ENCODE measurements at regions not wholly inside any gene's neighbourhood (a gene's known extent, or its start where the extent isn't known, plus 50 kb on each side); places are given as distances from the start of the nearest gene placed in this dataset.
"Not testable (repeated sequence)": the region's sequence is repeated elsewhere in the genome, so short reads cannot be mapped to it uniquely, and the experiment has no call there.

- Mint-ChIP-seq H3K27me3 (peaks cover 7 to 11% of the 10 kb centered on the region in 2 donors), H3K36me3 (no peaks in the 10 kb centered on the region), H3K27ac (no peak overlapping the region), H3K4me3 (no peak overlapping the region), H3K4me1 (ENCODE audit: low read depth in 2 of 2) (no peaks in the 10 kb centered on the region), H3K9me3 (no peaks in the 10 kb centered on the region)
- ATAC-seq (no peak), DNase-seq (ENCODE audit: low spot score) (no peak)
Measured at GRCh38 chr3:8286086-8286485, 215.5 kb upstream of the LMCD1 start.

- H3K9me3 Mint-ChIP-seq, result no peaks in the 10 kb centered on the region
- DNase-seq (ENCODE audit: low spot score), result no peak
- H3K36me3 Mint-ChIP-seq, result no peaks in the 10 kb centered on the region
- peaks cover 12 to 16% of the 10 kb centered on the region in 2 donors for H3K27me3 Mint-ChIP-seq
- H3K4me3 Mint-ChIP-seq, result no peak overlapping the region
- no peak overlapping the region for H3K27ac Mint-ChIP-seq
- no peak for ATAC-seq
- H3K4me1 Mint-ChIP-seq (ENCODE audit: low read depth in 2 of 2), result no peaks in the 10 kb centered on the region
Measured at GRCh38 chr3:8286749-8287148, 214.9 kb upstream of the LMCD1 start.

GRCh38 chr3:8290611-8291010 lies 211.0 kb upstream of the LMCD1 start:
- no peak overlapping the region for H3K4me3 Mint-ChIP-seq
- H3K36me3 Mint-ChIP-seq, result no peaks in the 10 kb centered on the region
- ATAC-seq (no peak), DNase-seq (ENCODE audit: low spot score) (no peak)
- H3K27ac Mint-ChIP-seq, result no peak overlapping the region
- no peaks in the 10 kb centered on the region for H3K9me3 Mint-ChIP-seq
- H3K27me3 Mint-ChIP-seq, result peaks cover 15 to 17% of the 10 kb centered on the region in 2 donors
- H3K4me1 Mint-ChIP-seq (ENCODE audit: low read depth in 2 of 2), result no peaks in the 10 kb centered on the region

- Mint-ChIP-seq H3K27me3 (peaks cover 17 to 18% of the 10 kb centered on the region in 2 donors), H3K4me3 (no peak overlapping the region), H3K27ac (no peak overlapping the region), H3K4me1 (ENCODE audit: low read depth in 2 of 2) (peaks cover 0 to under 1% of the 10 kb centered on the region in 2 donors), H3K36me3 (no peaks in the 10 kb centered on the region), H3K9me3 (no peaks in the 10 kb centered on the region)
- ATAC-seq (no peak), DNase-seq (ENCODE audit: low spot score) (no peak)
Measured at GRCh38 chr3:8296461-8296860, 205.2 kb upstream of the LMCD1 start.

GRCh38 chr3:8298021-8298954 lies 203.3 kb upstream of the LMCD1 start:
- DNase-seq (ENCODE audit: low spot score), result no peak
- Mint-ChIP-seq H3K36me3 (no peaks in the 10 kb centered on the region), H3K4me3 (no peak overlapping the region), H3K9me3 (no peaks in the 10 kb centered on the region), H3K27ac (no peak overlapping the region), H3K4me1 (ENCODE audit: low read depth in 2 of 2) (peaks cover 0 to 8% of the 10 kb centered on the region in 2 donors), H3K27me3 (peaks cover 15 to 16% of the 10 kb centered on the region in 2 donors)
- ATAC-seq, result no peak

- no peak for DNase-seq (ENCODE audit: low spot score)
- Mint-ChIP-seq H3K27ac (no peak overlapping the region), H3K36me3 (no peaks in the 10 kb centered on the region), H3K9me3 (no peaks in the 10 kb centered on the region), H3K4me1 (ENCODE audit: low read depth in 2 of 2) (peaks cover 0 to 8% of the 10 kb centered on the region in 2 donors), H3K4me3 (no peak overlapping the region), H3K27me3 (peaks cover 3 to 8% of the 10 kb centered on the region in 2 donors)
- no peak for ATAC-seq
Measured at GRCh38 chr3:8301977-8302735, 199.5 kb upstream of the LMCD1 start.

GRCh38 chr3:8303466-8303865 lies 198.2 kb upstream of the LMCD1 start:
- no peak overlapping the region for H3K4me3 Mint-ChIP-seq
- no peak for ATAC-seq
- H3K27me3 Mint-ChIP-seq, result peaks cover 0 to 4% of the 10 kb centered on the region in 2 donors
- no peak for DNase-seq (ENCODE audit: low spot score)
- H3K4me1 Mint-ChIP-seq (ENCODE audit: low read depth in 2 of 2), result peaks cover 0 to 8% of the 10 kb centered on the region in 2 donors
- H3K27ac Mint-ChIP-seq, result no peak overlapping the region
- H3K36me3 Mint-ChIP-seq, result no peaks in the 10 kb centered on the region
- no peaks in the 10 kb centered on the region for H3K9me3 Mint-ChIP-seq

GRCh38 chr3:8305371-8305770 lies 196.3 kb upstream of the LMCD1 start:
- no peaks in the 10 kb centered on the region for H3K9me3 Mint-ChIP-seq
- no peak overlapping the region for H3K4me3 Mint-ChIP-seq
- DNase-seq (ENCODE audit: low spot score), result no peak
- no peak for ATAC-seq
- H3K27ac Mint-ChIP-seq, result no peak overlapping the region
- no peaks in the 10 kb centered on the region for H3K27me3 Mint-ChIP-seq
- H3K4me1 Mint-ChIP-seq (ENCODE audit: low read depth in 2 of 2), result peaks cover 0 to 8% of the 10 kb centered on the region in 2 donors
- no peaks in the 10 kb centered on the region for H3K36me3 Mint-ChIP-seq

GRCh38 chr3:8307545-8308110 lies 194.0 kb upstream of the LMCD1 start:
- H3K27me3 Mint-ChIP-seq, result peaks cover 3 to 7% of the 10 kb centered on the region in 2 donors
- H3K36me3 Mint-ChIP-seq, result no peaks in the 10 kb centered on the region
- no peak for ATAC-seq
- H3K4me1 Mint-ChIP-seq (ENCODE audit: low read depth in 2 of 2), result no peaks in the 10 kb centered on the region
- no peak for DNase-seq (ENCODE audit: low spot score)
- H3K9me3 Mint-ChIP-seq, result no peaks in the 10 kb centered on the region
- no peak overlapping the region for H3K27ac Mint-ChIP-seq
- H3K4me3 Mint-ChIP-seq, result no peak overlapping the region

GRCh38 chr3:8311321-8311720 lies 190.3 kb upstream of the LMCD1 start:
- peaks cover 8 to 10% of the 10 kb centered on the region in 2 donors for H3K27me3 Mint-ChIP-seq
- H3K9me3 Mint-ChIP-seq, result no peaks in the 10 kb centered on the region
- H3K4me3 Mint-ChIP-seq, result no peak overlapping the region
- no peak overlapping the region for H3K27ac Mint-ChIP-seq
- no peak for ATAC-seq
- no peaks in the 10 kb centered on the region for H3K4me1 Mint-ChIP-seq (ENCODE audit: low read depth in 2 of 2)
- no peaks in the 10 kb centered on the region for H3K36me3 Mint-ChIP-seq
- no peak for DNase-seq (ENCODE audit: low spot score)

GRCh38 chr3:8312685-8313084 lies 188.9 kb upstream of the LMCD1 start:
- H3K27ac Mint-ChIP-seq, result peak overlapping the region in 1 of 2 donors; percentile 26
- DNase-seq (ENCODE audit: low spot score) (no peak), ATAC-seq (no peak)
- H3K9me3 Mint-ChIP-seq, result no peaks in the 10 kb centered on the region
- H3K36me3 Mint-ChIP-seq, result no peaks in the 10 kb centered on the region
- H3K27me3 Mint-ChIP-seq, result peaks cover 8 to 10% of the 10 kb centered on the region in 2 donors
- H3K4me3 Mint-ChIP-seq, result no peak overlapping the region
- no peaks in the 10 kb centered on the region for H3K4me1 Mint-ChIP-seq (ENCODE audit: low read depth in 2 of 2)

- no peaks in the 10 kb centered on the region for H3K9me3 Mint-ChIP-seq
- no peaks in the 10 kb centered on the region for H3K4me1 Mint-ChIP-seq (ENCODE audit: low read depth in 2 of 2)
- no peak overlapping the region for H3K27ac Mint-ChIP-seq
- no peaks in the 10 kb centered on the region for H3K36me3 Mint-ChIP-seq
- DNase-seq (ENCODE audit: low spot score) (no peak), ATAC-seq (no peak)
- peaks cover 8 to 10% of the 10 kb centered on the region in 2 donors for H3K27me3 Mint-ChIP-seq
- no peak overlapping the region for H3K4me3 Mint-ChIP-seq
Measured at GRCh38 chr3:8313560-8314267, 187.9 kb upstream of the LMCD1 start.

GRCh38 chr3:8315526-8315925 lies 186.1 kb upstream of the LMCD1 start:
- not testable (repeated sequence) for H3K27ac Mint-ChIP-seq; H3K4me3 Mint-ChIP-seq; H3K4me1 Mint-ChIP-seq (ENCODE audit: low read depth in 2 of 2); H3K9me3 Mint-ChIP-seq; H3K36me3 Mint-ChIP-seq; DNase-seq (ENCODE audit: low spot score); ATAC-seq
- H3K27me3 Mint-ChIP-seq, result peaks cover 8 to 10% of the 10 kb centered on the region in 2 donors

All from natural killer cell treated with Interleukin-12 subunit alpha and Interleukin-12 subunit beta and Interleukin-15 and Interleukin-18, amount 100 ng/mL, for 72 hours (primary cell).